HL-60/S4 treated with phorbol 12-myristate 13-acetate at 8.2 ng/mL for 4 days and 3 days (cell line): ENCODE measurements at regions not wholly inside any gene's neighbourhood (a gene's known extent, or its start where the extent isn't known, plus 50 kb on each side); places are given as distances from the start of the nearest gene placed in this dataset.

Source experiments
- in situ Hi-C: fragments of 300-500 bp; cut with MboI; formaldehyde crosslinking; loops from 2 replicates; pipeline ENCODE4 v1.15.0; 2022; ENCODE audit warnings: low sequenced_read_pairs

GRCh38 chr20:53838311-53838868, 232.0 kb downstream of the BCAS1 start:
- in situ Hi-C loops = no loop called here

DNA sequence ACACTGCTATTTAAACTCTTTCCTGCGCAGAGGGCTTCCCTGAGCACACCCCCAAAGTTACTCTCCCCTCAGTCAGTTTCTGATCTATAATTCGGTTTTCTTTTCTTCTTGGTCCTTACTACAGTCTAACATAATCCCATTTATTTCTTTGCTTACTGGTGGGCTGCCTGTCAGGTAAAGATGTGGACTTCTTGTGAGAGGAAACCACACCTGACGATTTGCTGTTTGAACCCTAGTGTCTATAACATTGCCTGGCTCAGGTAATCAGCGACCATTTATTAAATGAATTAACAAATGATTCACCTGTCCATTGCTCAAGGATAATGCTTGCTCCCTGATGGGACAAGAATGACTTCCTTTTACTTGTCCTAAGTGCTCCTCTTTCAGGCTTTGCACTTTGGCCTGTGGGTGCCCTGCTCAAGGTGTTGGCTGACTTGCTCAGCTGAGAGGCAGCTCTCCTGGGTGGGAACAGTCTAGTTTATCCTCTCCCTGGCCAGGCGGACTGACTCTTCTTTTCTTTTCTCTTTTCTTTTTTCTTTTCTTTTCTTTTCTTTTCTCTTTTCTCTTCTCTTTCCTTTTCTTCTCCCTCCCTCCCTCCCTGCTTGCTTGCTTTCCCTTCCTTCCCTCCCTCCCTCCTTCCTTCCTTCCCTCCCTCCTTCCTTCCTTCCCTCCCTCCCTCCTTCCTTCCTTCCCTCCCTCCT, 233.1 kb downstream of the BCAS1 start:
- in situ Hi-C loops = no loop called here

DNA sequence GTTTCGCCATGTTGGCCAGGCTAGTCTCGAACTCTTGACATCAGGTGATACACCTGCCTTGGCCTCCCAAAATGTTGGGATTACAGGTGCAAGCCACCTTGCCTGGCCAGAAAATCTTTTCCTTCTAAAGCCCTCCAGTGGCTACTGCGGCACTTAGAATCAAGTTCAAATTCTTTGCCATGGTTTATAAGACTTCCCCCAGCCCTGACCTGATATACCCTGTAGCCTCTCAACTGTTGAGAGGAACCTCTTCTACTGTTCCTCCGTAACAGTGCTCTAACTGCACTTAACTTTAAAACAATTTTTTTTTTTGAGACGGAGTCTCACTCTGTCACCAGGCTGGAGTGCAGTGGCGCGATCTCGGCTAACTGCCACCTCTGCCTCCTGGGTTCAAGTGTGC, 235.6 kb downstream of the BCAS1 start:
- in situ Hi-C loops = no loop called here

DNA sequence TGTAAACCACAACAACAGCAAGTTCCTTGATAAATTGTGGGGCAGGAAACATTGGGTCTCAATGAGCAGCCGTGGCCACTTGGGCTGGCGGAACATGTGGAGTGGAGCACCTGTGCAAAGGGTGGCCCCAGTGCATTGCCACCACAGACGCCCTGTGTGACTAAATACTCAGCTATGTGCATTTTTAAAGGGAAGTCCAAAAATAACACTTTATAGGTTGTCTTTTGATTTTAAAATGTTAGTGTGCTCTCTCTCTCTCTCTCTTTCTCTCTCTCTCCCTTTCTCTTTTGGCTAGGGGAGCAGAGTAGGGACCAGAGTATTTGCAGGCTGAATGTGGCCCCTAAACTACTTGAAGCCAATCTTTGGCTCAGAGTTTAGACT, 236.3 kb downstream of the BCAS1 start:
- in situ Hi-C loops = no loop called here

DNA sequence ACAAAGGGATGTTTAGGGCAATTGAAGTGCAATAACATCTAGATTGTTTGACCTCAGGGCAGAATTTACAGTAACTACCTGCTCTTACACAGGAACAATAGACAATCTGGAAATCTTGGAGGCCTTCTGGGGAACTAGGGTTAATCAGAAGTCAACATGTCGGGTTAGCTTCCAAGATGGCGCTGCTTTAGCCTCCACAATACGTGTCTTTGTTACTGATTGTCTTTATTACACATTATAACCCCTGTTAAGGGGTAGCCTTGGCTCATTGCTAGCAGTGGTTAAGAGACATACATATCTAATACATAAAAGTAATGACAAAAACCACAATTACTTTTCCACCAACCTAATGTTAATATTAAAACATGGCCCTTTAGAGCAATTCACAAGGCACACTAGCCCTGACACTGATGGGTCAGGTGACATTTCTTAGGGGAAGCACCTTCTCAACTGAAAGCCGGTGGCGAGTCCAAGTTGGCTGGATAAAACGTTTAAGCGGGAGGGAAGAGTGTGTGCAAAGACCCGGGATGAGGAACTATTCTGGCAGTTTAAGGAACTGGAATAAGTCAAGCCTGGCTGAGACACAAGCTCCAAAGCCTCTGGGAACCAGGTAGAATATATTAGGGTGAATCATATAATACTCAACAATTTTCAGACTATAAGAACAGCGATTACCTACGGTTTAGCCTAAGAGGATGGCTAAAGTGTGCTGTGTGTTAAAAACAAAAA, 236.9 kb downstream of the BCAS1 start:
- in situ Hi-C loops = no loop called here

DNA sequence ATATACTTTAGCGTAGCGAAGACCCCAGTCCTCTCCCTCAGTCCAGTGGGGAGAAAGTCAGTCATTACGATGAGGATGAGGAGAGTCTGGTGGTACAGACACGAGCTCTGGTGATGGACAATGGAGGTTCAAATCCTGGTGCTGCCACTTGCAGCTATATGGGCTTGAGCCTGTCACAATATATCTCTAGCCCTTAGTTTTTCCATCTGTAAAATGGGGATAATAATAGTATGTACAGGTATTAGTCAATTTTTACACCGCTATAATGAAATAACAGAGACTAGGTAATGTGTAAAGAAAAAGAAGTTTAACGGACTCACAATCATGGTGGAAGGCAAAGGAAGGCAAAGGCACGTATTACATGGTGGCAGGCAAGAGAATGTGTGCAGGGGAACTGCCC, 237.9 kb downstream of the BCAS1 start:
- in situ Hi-C loops = no loop called here

DNA sequence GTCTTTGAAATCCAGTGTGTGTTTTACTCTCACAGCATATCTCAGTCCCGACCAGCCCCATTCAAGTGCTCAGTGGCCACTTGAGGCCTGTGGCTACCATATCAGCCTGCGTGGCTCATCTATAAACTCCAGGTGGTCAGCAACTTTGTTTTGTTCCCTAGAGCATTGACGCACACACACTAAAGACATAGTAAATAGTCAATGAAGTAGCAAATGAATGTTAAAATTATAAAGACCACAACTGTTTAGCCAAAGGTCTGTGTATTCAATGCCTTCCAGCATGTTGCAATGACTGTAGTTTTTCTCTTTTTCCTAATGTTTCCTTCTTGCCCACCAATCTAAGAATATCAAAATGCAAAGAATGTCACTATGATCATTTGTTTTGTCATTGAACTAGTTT, 238.2 kb upstream of the ZNF217 start:
- in situ Hi-C loops = no loop called here

DNA sequence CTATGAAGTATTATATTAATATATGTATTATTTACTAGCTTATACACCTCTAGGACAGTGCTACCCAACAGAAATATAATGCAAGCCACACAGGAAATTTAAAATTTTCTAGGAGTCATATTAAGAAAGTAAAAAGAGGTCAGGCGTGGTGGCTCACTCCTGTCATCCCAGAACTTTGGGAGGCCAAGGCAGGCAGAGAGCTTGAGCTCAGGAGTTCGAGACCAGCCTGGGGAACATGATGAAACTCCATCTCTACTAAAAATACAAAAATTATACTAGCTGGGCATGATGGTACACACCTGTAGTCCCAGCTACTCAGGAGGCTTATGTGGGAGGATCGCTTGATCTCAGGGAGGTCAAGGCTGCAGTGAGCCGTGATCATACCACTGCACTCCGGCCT, 237.6 kb upstream of the ZNF217 start:
- in situ Hi-C loops = no loop called here

DNA sequence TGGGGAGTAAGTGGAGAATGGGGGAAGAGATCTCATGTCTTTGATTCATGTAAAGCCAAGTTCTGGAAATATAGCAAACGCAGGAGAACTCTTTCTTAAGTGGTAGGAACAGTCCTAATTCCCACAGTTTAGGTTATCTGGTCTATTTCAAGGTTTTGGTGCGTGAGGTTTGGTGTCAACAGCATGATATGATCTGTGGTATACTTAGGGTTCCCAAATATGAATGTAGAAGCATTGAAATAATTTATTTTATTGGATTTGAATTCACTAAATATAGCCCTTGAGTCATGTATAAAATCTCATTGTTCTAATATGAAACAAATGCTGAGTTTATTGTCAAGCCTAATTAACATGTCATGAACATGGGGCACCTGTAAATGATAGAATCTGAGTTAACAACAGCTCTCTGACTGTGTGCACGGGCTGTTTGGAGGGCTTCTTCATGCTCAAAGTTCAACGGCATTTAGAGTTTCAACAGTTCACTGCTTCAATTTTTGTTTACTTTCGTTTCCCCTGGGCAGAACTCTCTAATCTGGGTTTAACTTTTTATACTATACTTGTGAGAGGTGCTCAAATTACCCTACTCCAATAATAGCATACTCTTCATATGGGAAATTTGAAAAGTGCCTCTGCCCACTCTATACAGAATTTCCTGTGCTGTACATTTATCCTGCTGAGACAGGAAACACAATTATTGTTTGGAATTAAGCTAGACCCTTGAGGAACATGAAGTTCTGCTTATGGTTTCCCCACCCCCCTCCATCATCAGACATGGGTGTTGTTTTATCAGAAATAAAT, 236.3 kb upstream of the ZNF217 start:
- in situ Hi-C loops = loop anchor here (10.0 kb wide), 1 partner anchor 65 kb away; no protein-coding TSS in a partner anchor

GRCh38 chr20:53829255-53829723, 235.7 kb upstream of the ZNF217 start:
- in situ Hi-C loops = loop anchor here (10.0 kb wide), 1 partner anchor 64 kb away; no protein-coding TSS in a partner anchor

- in situ Hi-C loops = loop anchor here (10.0 kb wide), 1 partner anchor 64 kb away; no protein-coding TSS in a partner anchor
These were observed 235.1 kb upstream of the ZNF217 start for GRCh38 chr20:53828682-53829254.

DNA sequence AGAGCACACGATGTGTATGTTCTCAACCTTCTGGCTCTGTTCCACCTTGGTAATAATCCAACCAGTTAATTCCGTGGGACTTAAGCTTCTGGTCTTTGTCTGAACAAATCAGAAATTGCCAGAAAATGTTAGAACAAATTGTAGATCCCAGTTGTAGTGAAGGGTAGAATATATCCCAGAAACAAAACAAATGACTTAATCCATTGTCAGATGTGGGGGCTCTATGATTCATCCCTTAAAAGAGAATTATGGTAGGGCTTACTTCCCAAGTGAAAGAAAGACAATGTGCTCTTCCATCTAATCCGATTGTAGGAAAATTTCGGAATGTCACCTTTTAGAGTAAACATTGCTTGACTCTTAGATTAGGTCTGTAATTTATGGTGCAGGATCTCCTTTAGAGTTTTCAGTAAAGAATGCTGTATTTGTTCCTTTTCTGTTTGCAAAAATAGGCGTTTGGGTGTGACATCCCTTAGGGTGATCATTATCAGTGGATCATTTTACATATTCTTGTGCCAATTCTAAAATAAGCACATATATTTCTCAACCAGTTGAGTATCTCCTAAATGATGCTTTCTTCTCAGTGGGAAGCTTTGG, 234.5 kb upstream of the ZNF217 start:
- in situ Hi-C loops = loop anchor here (10.0 kb wide), 1 partner anchor 63 kb away; no protein-coding TSS in a partner anchor

DNA sequence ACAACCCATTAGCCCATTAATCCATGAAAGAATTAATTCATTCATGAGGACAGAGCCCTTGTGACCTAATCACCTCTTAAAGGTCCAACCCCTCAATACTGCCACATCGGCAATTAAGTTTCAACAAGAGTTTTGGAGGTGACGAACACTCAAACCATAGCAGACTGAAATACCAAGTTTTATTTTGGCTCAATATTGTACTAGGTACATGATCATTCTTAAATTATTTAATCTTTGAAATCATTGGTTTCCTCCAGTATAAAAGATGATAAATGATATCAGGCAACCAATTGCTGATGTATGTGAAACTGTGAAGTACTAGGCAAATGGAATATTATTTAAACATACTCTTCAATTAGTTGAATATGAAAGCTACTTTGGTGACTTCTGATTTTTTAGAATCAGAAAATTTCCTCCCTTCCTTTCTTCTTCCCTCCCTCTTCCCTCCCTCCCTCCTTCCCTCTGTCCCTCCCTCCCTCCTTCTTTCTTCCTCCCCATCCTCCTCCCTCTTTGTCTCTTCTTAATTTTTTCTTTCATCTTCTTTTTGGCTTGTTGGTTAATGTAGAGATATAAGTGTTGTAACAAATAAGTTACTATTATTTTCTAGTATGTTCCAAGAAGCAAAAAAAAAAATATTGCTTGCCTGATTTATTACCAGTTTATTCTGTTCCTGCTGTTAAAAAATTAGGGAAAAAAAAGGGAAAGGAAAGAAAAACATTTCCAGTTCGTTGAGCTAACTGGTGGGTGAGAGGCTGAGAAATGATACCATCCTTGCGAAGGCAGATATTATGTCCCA, 233.9 kb upstream of the ZNF217 start:
- in situ Hi-C loops = loop anchor here (10.0 kb wide), 1 partner anchor 63 kb away; no protein-coding TSS in a partner anchor

DNA sequence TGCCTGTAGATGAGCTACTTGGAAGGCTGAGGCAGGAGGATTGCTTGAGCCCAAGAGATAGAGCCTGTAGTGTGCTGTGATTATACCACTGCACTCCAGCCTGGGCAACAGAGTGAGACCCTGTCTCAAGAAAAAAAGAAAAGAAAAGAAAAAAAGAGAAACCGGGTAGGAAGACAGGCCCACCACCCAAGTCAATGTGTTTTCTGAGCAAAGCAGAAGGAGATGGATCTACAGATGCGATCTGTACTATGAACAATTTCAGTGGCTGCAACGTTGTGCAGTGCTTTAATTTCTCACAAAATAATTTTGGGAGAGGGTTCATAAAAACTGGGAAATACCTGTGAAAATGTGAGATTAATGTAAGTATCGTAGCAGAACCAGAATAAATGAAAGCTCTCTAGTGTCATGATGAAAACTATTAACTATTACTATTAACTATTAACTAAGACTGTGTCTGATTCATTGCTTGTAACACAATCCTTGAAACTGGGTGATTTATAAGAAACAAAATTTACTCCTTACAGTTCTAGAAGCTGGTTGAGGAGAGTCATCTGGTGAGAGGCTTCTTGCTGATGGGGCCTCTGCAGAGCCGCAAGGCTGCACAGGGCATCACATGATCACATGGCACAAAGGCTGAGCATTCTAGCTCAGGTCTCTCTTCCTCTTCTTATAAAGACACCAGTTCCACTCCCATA, 233.1 kb upstream of the ZNF217 start:
- in situ Hi-C loops = loop anchor here (10.0 kb wide), 1 partner anchor 62 kb away; no protein-coding TSS in a partner anchor

GRCh38 chr20:53826090-53826489, 232.5 kb upstream of the ZNF217 start:
- in situ Hi-C loops = loop anchor here (10.0 kb wide), 1 partner anchor 61 kb away; no protein-coding TSS in a partner anchor

GRCh38 chr20:53825282-53825681, 231.6 kb upstream of the ZNF217 start:
- in situ Hi-C loops = loop anchor here (10.0 kb wide), 1 partner anchor 60 kb away; no protein-coding TSS in a partner anchor

- in situ Hi-C loops = loop anchor here (10.0 kb wide), 1 partner anchor 60 kb away; no protein-coding TSS in a partner anchor
These were observed 231.1 kb upstream of the ZNF217 start for GRCh38 chr20:53824779-53825178.

DNA sequence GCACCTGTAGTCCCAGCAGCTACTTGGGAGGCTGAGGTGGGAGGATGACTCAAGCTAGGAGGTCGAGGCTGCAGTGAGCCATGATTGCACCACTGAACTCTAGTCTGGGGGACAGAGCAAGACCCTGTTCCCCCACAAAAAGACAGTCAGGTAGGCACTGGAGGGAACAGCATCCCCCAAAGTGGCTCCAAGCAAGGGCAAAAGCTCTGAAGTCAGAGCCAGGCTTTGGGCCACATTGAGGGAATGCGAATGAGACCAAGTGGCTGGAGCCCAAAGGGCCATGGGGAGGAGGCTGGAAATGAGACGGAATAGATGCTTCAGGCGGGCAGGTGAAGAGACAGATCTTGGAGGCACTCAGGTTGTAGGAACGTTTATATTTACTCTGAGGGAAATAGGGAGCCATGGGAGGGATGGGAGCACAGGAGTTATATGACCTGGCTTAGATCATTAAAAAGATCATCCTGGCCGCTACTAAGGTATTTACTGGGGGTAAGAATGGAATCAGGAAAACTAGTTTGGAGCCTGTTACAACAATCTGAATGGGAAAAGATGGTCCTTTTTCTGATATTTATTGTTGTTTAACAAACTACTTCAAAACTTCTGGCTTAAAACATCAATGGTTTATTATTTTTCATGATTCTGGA, 229.6 kb upstream of the ZNF217 start:
- in situ Hi-C loops = loop anchor here (10.0 kb wide), 1 partner anchor 58 kb away; no protein-coding TSS in a partner anchor
